GM23338 (cell line): ENCODE measurements at regions not wholly inside any gene's neighbourhood (a gene's known extent, or its start where the extent isn't known, plus 50 kb on each side); places are given as distances from the start of the nearest gene placed in this dataset.

Experiments used
- ATAC-seq: fragments of 200-7000 bp; cut with Tn5 transposase; 3 replicates; pipeline ENCODE4 v1.9.1; 2020
- DNase-seq: peaks from one replicate; pipeline ENCODE4 v3.0.0-alpha.2; 2015; ENCODE audit warnings: low spot score
- H2AFZ ChIP-seq: fragments of 200-600 bp; sonication (generic); 2 replicates; pipeline ENCODE4 v1.8.0; 2016; ENCODE audit warnings: antibody characterized with exemption, mild to moderate bottlenecking, moderate library complexity
- H3F3A ChIP-seq: fragments of 200-600 bp; sonication (generic); replicated peaks from 2 replicates; pipeline ENCODE4 v1.8.0; 2017; ENCODE audit warnings: antibody characterized with exemption, mixed run types, low read depth
- H3K27ac ChIP-seq: fragments of 200-600 bp; sonication (generic); 2 replicates; pipeline ENCODE4 v1.6.1; 2016; ENCODE audit warnings: low read depth
- H3K27me3 ChIP-seq: fragments of 200-600 bp; sonication (generic); 2 replicates; pipeline ENCODE4 v1.8.0; 2016; ENCODE audit warnings: mild to moderate bottlenecking, mixed run types, moderate library complexity; ENCODE audit not compliant: insufficient read depth
- H3K36me3 ChIP-seq: fragments of 200-600 bp; sonication (generic); 2 replicates; pipeline ENCODE4 v1.8.0; 2016; ENCODE audit warnings: mild to moderate bottlenecking; ENCODE audit not compliant: insufficient read depth
- H3K4me1 ChIP-seq: fragments of 200-600 bp; sonication (generic); 2 replicates; pipeline ENCODE4 v1.8.0; 2016; ENCODE audit warnings: mild to moderate bottlenecking, moderate library complexity; ENCODE audit not compliant: insufficient read depth
- H3K4me2 ChIP-seq: fragments of 200-600 bp; sonication (generic); 2 replicates; pipeline ENCODE4 v1.7.1; 2017; ENCODE audit warnings: mixed run types
- H3K4me3 ChIP-seq: fragments of 200-600 bp; sonication (generic); 2 replicates; pipeline ENCODE4 v1.6.1; 2016; ENCODE audit warnings: mixed run types
- H3K79me2 ChIP-seq: fragments of 200-600 bp; sonication (generic); replicated peaks from 2 replicates; pipeline ENCODE4 v1.8.0; 2017; ENCODE audit warnings: mild to moderate bottlenecking; ENCODE audit not compliant: insufficient read depth
- H3K9me2 ChIP-seq: fragments of 200-600 bp; sonication (generic); 2 replicates; pipeline ENCODE4 v1.8.0; 2017; ENCODE audit not compliant: insufficient read depth
- H4K20me1 ChIP-seq: fragments of 200-600 bp; sonication (generic); replicated peaks from 2 replicates; pipeline ENCODE4 v1.8.0; 2017; ENCODE audit warnings: mild to moderate bottlenecking; ENCODE audit not compliant: insufficient read depth
- H3K27ac Mint-ChIP-seq: 2 replicates; pipeline ENCODE4 v1.8.0; 2020; ENCODE audit warnings: inconsistent platforms, mild to moderate bottlenecking, moderate library complexity, mixed read lengths
- H3K27me3 Mint-ChIP-seq: 3 replicates; pipeline ENCODE4 v1.8.0; 2022; ENCODE audit warnings: low read depth, mild to moderate bottlenecking, moderate library complexity, mixed read lengths, inconsistent platforms; ENCODE audit not compliant: insufficient read depth, poor library complexity
- H3K36me3 Mint-ChIP-seq: 3 replicates; pipeline ENCODE4 v1.8.0; 2021; ENCODE audit warnings: low read depth, mild to moderate bottlenecking, inconsistent platforms, moderate library complexity, mixed read lengths
- H3K4me1 Mint-ChIP-seq: 3 replicates; pipeline ENCODE4 v1.8.0; 2020; ENCODE audit warnings: mild to moderate bottlenecking, inconsistent platforms, mixed read lengths
- H3K4me3 Mint-ChIP-seq: 3 replicates; pipeline ENCODE4 v1.8.0; 2021; ENCODE audit warnings: moderate library complexity, mild to moderate bottlenecking, inconsistent platforms, mixed read lengths
- H3K9me3 Mint-ChIP-seq: 3 replicates; pipeline ENCODE4 v1.8.0; 2020; ENCODE audit warnings: moderate library complexity, mild to moderate bottlenecking, inconsistent platforms, mixed read lengths
- CTCF ChIP-seq, 2 experiments: fragments of 200-600 bp in 1 of 2; sonication (generic) in 1 of 2; conservative IDR thresholded peaks; 2 replicates each; pipeline versions ENCODE4 v1.5.1 to v1.6.1; 2016 to 2017; ENCODE audit warnings: antibody characterized with exemption in 2 of 2, low read depth in 2 of 2, mild to moderate bottlenecking in 2 of 2, moderate library complexity in 1 of 2
- ZNF331 ChIP-seq: fragments of 250-450 bp; sonication (Bioruptor Pico); IDR thresholded peaks from 2 replicates; pipeline ENCODE4 v1.5.0; 2020; ENCODE audit warnings: low read depth, mild to moderate bottlenecking, moderate library complexity
- ZNF462 ChIP-seq: fragments of 250-450 bp; sonication (Bioruptor Pico); IDR thresholded peaks from 2 replicates; pipeline ENCODE4 v1.5.0; 2020; ENCODE audit warnings: mild to moderate bottlenecking, moderate library complexity

- TF ChIP-seq ZNF462 (CRISPR knock-in tag) = no peak
Measured at GRCh38 chr16:66170989-66171388, 195.5 kb upstream of the CDH5 start (continued).

- DNase-seq = no peak
- peaks cover 2% of the 10 kb centered on the region; the same call in 1 of the 3 replicates for H3K4me1 Mint-ChIP-seq
- no peak for ATAC-seq
- no peak overlapping the region for H2AFZ ChIP-seq
- H4K20me1 ChIP-seq = no peaks in the 10 kb centered on the region
- H3F3A ChIP-seq = no peaks in the 10 kb centered on the region
- H3K27ac ChIP-seq = no peak overlapping the region
- peaks cover 11% of the 10 kb centered on the region for H3K27me3 Mint-ChIP-seq
- H3K9me3 Mint-ChIP-seq = peaks cover 8% of the 10 kb centered on the region; the same call in 2 of the 3 replicates
- no peaks in the 10 kb centered on the region for H3K79me2 ChIP-seq
- no peak for TF ChIP-seq ZNF331 (CRISPR knock-in tag)
- TF ChIP-seq CTCF (conservative IDR thresholded peaks at IDR 0.05; ENCODE audit: low read depth in 2 of 2) = peak in 1 of 2 experiments; percentile 32; a peak in 2 of 4 replicates
- H3K27me3 ChIP-seq = no peaks in the 10 kb centered on the region
- no peaks in the 10 kb centered on the region for H3K4me1 ChIP-seq
- H3K4me3 ChIP-seq = no peak overlapping the region
- H3K4me3 Mint-ChIP-seq = no peak overlapping the region
- no peaks in the 10 kb centered on the region for H3K36me3 ChIP-seq
- no peaks in the 10 kb centered on the region for H3K9me2 ChIP-seq
- no peaks in the 10 kb centered on the region for H3K36me3 Mint-ChIP-seq
- no peak overlapping the region for H3K4me2 ChIP-seq
- no peak overlapping the region for H3K27ac Mint-ChIP-seq
Measured at GRCh38 chr16:66169817-66170216, 196.7 kb upstream of the CDH5 start.
